ENCODE measurements at regions not wholly inside any gene's neighbourhood (a gene's known extent, or its start where the extent isn't known, plus 50 kb on each side); places are given as distances from the start of the nearest gene placed in this dataset.

GRCh38 chr5:17810734-17811133 lies 176.5 kb downstream of the TAF11L14 start:
- Mint-ChIP-seq H3K27ac (no peak overlapping the region), H3K9me3 (ENCODE audit: low read depth) (no peaks in the 10 kb centered on the region), H3K27me3 (no peaks in the 10 kb centered on the region), H3K36me3 (ENCODE audit: insufficient read depth) (no peaks in the 10 kb centered on the region), H3K4me1 (ENCODE audit: low read depth) (peaks cover 13% of the 10 kb centered on the region), H3K4me3 (ENCODE audit: low read depth) (no peak overlapping the region)
- no peak for DNase-seq (ENCODE audit: low spot score, unreplicated experiment)
- TF ChIP-seq CTCF (IDR thresholded peaks at IDR 0.05; ENCODE audit: unreplicated experiment), result no peak

GRCh38 chr5:17813214-17813613 lies 179.0 kb downstream of the TAF11L14 start:
- no peaks in the 10 kb centered on the region for H3K9me3 Mint-ChIP-seq (ENCODE audit: low read depth)
- no peak for DNase-seq (ENCODE audit: low spot score, unreplicated experiment)
- H3K27ac Mint-ChIP-seq, result no peak overlapping the region
- no peak overlapping the region for H3K4me3 Mint-ChIP-seq (ENCODE audit: low read depth)
- H3K36me3 Mint-ChIP-seq (ENCODE audit: insufficient read depth), result no peaks in the 10 kb centered on the region
- no peak for TF ChIP-seq CTCF (IDR thresholded peaks at IDR 0.05; ENCODE audit: unreplicated experiment)
- peaks cover 13% of the 10 kb centered on the region for H3K4me1 Mint-ChIP-seq (ENCODE audit: low read depth)
- no peaks in the 10 kb centered on the region for H3K27me3 Mint-ChIP-seq

GRCh38 chr5:17816505-17816904 lies 182.2 kb downstream of the TAF11L14 start:
- H3K9me3 Mint-ChIP-seq (ENCODE audit: low read depth), result no peaks in the 10 kb centered on the region
- H3K4me3 Mint-ChIP-seq (ENCODE audit: low read depth), result no peak overlapping the region
- no peaks in the 10 kb centered on the region for H3K36me3 Mint-ChIP-seq (ENCODE audit: insufficient read depth)
- TF ChIP-seq CTCF (IDR thresholded peaks at IDR 0.05; ENCODE audit: unreplicated experiment), result no peak
- no peak overlapping the region for H3K27ac Mint-ChIP-seq
- no peak for DNase-seq (ENCODE audit: low spot score, unreplicated experiment)
- H3K4me1 Mint-ChIP-seq (ENCODE audit: low read depth), result no peaks in the 10 kb centered on the region
- no peaks in the 10 kb centered on the region for H3K27me3 Mint-ChIP-seq

GRCh38 chr5:17816944-17817343 lies 182.7 kb downstream of the TAF11L14 start:
- no peak for TF ChIP-seq CTCF (IDR thresholded peaks at IDR 0.05; ENCODE audit: unreplicated experiment)
- DNase-seq (ENCODE audit: low spot score, unreplicated experiment), result no peak
- Mint-ChIP-seq H3K4me3 (ENCODE audit: low read depth) (no peak overlapping the region), H3K27me3 (no peaks in the 10 kb centered on the region), H3K9me3 (ENCODE audit: low read depth) (no peaks in the 10 kb centered on the region), H3K27ac (no peak overlapping the region), H3K4me1 (ENCODE audit: low read depth) (no peaks in the 10 kb centered on the region), H3K36me3 (ENCODE audit: insufficient read depth) (no peaks in the 10 kb centered on the region)

GRCh38 chr5:17817990-17818389 lies 183.7 kb downstream of the TAF11L14 start:
- no peak for DNase-seq (ENCODE audit: low spot score, unreplicated experiment)

More at GRCh38 chr5:17817990-17818389, 183.7 kb downstream of the TAF11L14 start:
- Mint-ChIP-seq H3K27me3 (no peaks in the 10 kb centered on the region), H3K27ac (no peak overlapping the region), H3K9me3 (ENCODE audit: low read depth) (no peaks in the 10 kb centered on the region), H3K4me3 (ENCODE audit: low read depth) (no peak overlapping the region), H3K36me3 (ENCODE audit: insufficient read depth) (no peaks in the 10 kb centered on the region), H3K4me1 (ENCODE audit: low read depth) (no peaks in the 10 kb centered on the region)
- TF ChIP-seq CTCF (IDR thresholded peaks at IDR 0.05; ENCODE audit: unreplicated experiment), result no peak

Measured in progenitor cell of endocrine pancreas (in vitro differentiated cells).